Natural killer cell treated with Interleukin-12 subunit alpha and Interleukin-12 subunit beta and Interleukin-15 and Interleukin-18, amount 100 ng/mL, for 72 hours (primary cell): ENCODE measurements at regions not wholly inside any gene's neighbourhood (a gene's known extent, or its start where the extent isn't known, plus 50 kb on each side); places are given as distances from the start of the nearest gene placed in this dataset.

ENCODE experiments used
- ATAC-seq, 2 donors: fragments of 150-1000 bp; cut with Tn5 transposase in 1 of 2; sonication (Bioruptor Pico), chemical (Tn5 transposase) in 1 of 2; 2 replicates each; pipeline ENCODE4 v1.10.0; 2021
- DNase-seq: peaks from one replicate; pipeline ENCODE4 v3.0.0; 2022; ENCODE audit warnings: low spot score
- H3K27ac Mint-ChIP-seq, 2 donors: 1 replicate in 1 of 2; 2 replicates in 1 of 2; pipeline ENCODE4 v1.8.0; 2022; ENCODE audit warnings: mixed read lengths in 2 of 2, mild to moderate bottlenecking in 1 of 2, moderate library complexity in 1 of 2
- H3K27me3 Mint-ChIP-seq, 2 donors: 1 replicate in 1 of 2; 2 replicates in 1 of 2; pipeline ENCODE4 v1.8.0; 2022; ENCODE audit warnings: mixed read lengths in 2 of 2
- H3K36me3 Mint-ChIP-seq: one replicate; pipeline ENCODE4 v1.8.0; 2022; ENCODE audit warnings: mixed read lengths
- H3K4me1 Mint-ChIP-seq, 2 donors: 1 replicate in 1 of 2; 2 replicates in 1 of 2; pipeline ENCODE4 v1.8.0; 2022; ENCODE audit warnings: low read depth in 2 of 2, mixed read lengths in 2 of 2, mild to moderate bottlenecking in 1 of 2
- H3K4me3 Mint-ChIP-seq: one replicate; pipeline ENCODE4 v1.8.0; 2022; ENCODE audit warnings: mixed read lengths
- H3K9me3 Mint-ChIP-seq: 2 replicates; pipeline ENCODE4 v1.8.0; 2022; ENCODE audit warnings: mixed read lengths

DNA sequence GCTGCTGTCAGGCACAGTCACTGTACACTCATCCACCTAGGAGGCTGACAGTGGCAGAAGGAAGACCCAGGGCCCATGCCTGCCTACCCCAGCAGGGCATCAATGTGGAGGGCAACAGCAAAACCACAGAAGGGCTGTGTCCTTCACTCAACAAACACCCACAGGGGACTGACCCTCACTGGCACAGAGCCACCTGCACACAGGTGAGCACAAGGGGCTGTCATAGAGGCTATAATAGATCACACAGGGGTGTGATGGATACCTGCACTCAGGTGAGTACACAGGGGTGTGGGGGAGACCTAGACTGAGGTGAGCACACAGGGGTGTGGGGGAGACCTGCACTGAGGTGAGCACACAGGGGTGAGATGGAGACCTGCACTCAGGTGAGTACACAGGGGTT is 132.8 kb upstream of the TCERG1L start:
- H3K36me3 Mint-ChIP-seq: no peaks in the 10 kb centered on the region
- H3K27ac Mint-ChIP-seq: no peak overlapping the region
- H3K9me3 Mint-ChIP-seq: no peaks in the 10 kb centered on the region
- DNase-seq (no peak), ATAC-seq (no peak)
- no peak overlapping the region for H3K4me3 Mint-ChIP-seq
- no peaks in the 10 kb centered on the region for H3K4me1 Mint-ChIP-seq
- H3K27me3 Mint-ChIP-seq: peaks cover 0 to 17% of the 10 kb centered on the region in 2 donors

DNA sequence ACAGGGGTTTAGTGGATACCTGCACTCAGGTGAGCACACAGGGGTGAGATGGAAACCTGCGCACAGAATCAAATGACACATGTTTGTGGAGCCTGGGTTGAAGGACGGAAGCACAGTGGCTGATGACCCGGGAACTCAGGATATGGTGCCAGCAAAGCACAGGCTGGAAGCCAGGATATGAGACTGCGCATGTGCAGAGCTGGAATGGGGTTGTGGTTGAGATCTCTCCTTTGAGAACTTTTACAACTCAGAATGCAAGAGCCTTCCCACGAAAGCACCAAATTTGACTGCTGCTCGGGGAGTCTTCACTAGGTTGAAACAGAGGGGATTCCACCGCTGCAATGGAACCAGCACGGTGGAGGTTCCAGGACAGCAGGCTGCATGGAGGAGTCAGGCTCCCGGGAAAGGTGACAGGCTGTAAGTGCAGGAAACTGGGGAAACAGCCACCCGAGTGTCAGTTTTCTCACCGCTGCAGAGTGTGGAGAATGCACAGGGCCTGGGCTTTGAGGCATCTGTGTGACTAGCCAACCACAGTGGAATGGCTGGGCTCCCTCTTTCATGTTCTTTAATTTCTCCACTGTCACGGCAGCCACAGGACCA is 133.4 kb upstream of the TCERG1L start:
- Mint-ChIP-seq H3K27me3 (peaks cover 0 to 17% of the 10 kb centered on the region in 2 donors), H3K4me3 (no peak overlapping the region), H3K4me1 (no peaks in the 10 kb centered on the region), H3K27ac (no peak overlapping the region), H3K36me3 (no peaks in the 10 kb centered on the region), H3K9me3 (no peaks in the 10 kb centered on the region)
- DNase-seq: no peak
- ATAC-seq: no peak

GRCh38 chr10:131445623-131446022 is 134.1 kb upstream of the TCERG1L start:
- Mint-ChIP-seq H3K36me3 (no peaks in the 10 kb centered on the region), H3K9me3 (no peaks in the 10 kb centered on the region), H3K4me1 (no peaks in the 10 kb centered on the region), H3K27ac (no peak overlapping the region), H3K4me3 (no peak overlapping the region), H3K27me3 (peaks cover 0 to 17% of the 10 kb centered on the region in 2 donors)
- DNase-seq: no peak
- no peak for ATAC-seq

- DNase-seq (no peak), ATAC-seq (no peak)
- Mint-ChIP-seq H3K27ac (no peak overlapping the region), H3K4me3 (no peak overlapping the region), H3K36me3 (no peaks in the 10 kb centered on the region), H3K27me3 (peaks cover 0 to 14% of the 10 kb centered on the region in 2 donors), H3K4me1 (no peaks in the 10 kb centered on the region), H3K9me3 (no peaks in the 10 kb centered on the region)
Measured at GRCh38 chr10:131446171-131446570, 134.7 kb upstream of the TCERG1L start.

- Mint-ChIP-seq H3K4me3 (no peak overlapping the region), H3K4me1 (peaks cover 0 to 6% of the 10 kb centered on the region in 2 donors), H3K27ac (no peak overlapping the region), H3K9me3 (no peaks in the 10 kb centered on the region), H3K36me3 (no peaks in the 10 kb centered on the region), H3K27me3 (peaks cover 9 to 17% of the 10 kb centered on the region in 2 donors)
- ATAC-seq: no peak
- no peak for DNase-seq
Measured at GRCh38 chr10:131448171-131448570, 136.7 kb upstream of the TCERG1L start.

DNA sequence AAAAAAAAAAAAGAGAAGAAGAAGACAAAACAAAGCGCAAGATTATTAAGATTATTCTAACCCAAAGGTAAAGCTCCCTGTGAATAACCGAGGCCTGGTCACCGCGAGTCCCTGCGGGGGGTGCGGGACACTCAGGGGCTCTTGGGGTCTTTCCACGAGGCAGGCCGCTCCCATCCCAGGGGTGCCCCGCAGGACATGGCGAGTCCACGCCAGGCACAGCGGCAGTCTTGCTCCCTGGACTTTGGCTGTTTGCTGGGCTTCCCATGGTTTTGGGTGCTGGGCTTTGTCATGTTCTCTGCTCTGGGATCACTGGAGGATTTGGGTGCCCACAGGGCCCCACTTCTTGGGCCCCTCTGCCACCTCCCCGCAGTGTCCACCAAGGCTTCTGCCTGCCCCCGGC is 137.4 kb upstream of the TCERG1L start:
- no peaks in the 10 kb centered on the region for H3K36me3 Mint-ChIP-seq
- DNase-seq (no peak), ATAC-seq (no peak)
- no peak overlapping the region for H3K4me3 Mint-ChIP-seq
- H3K9me3 Mint-ChIP-seq: no peaks in the 10 kb centered on the region
- peaks cover 9 to 17% of the 10 kb centered on the region in 2 donors for H3K27me3 Mint-ChIP-seq
- H3K4me1 Mint-ChIP-seq: peaks cover 0 to 6% of the 10 kb centered on the region in 2 donors
- H3K27ac Mint-ChIP-seq: no peak overlapping the region

GRCh38 chr10:131450216-131450765 is 138.8 kb upstream of the TCERG1L start:
- Mint-ChIP-seq H3K36me3 (no peaks in the 10 kb centered on the region), H3K9me3 (no peaks in the 10 kb centered on the region), H3K27me3 (peaks cover 9 to 13% of the 10 kb centered on the region in 2 donors), H3K27ac (no peak overlapping the region), H3K4me3 (no peak overlapping the region), H3K4me1 (peaks cover 0 to 8% of the 10 kb centered on the region in 2 donors)
- no peak for ATAC-seq
- DNase-seq: no peak

- no peak overlapping the region for H3K27ac Mint-ChIP-seq
- no peaks in the 10 kb centered on the region for H3K9me3 Mint-ChIP-seq
- no peaks in the 10 kb centered on the region for H3K36me3 Mint-ChIP-seq
- DNase-seq: no peak
- peaks cover 0 to 8% of the 10 kb centered on the region in 2 donors for H3K4me1 Mint-ChIP-seq
- H3K27me3 Mint-ChIP-seq: peaks cover 9 to 10% of the 10 kb centered on the region in 2 donors
- H3K4me3 Mint-ChIP-seq: no peak overlapping the region
- no peak for ATAC-seq
Measured at GRCh38 chr10:131451407-131452015, 140.0 kb upstream of the TCERG1L start.

- Mint-ChIP-seq H3K4me3 (no peak overlapping the region), H3K9me3 (no peaks in the 10 kb centered on the region), H3K4me1 (peaks cover 0 to 8% of the 10 kb centered on the region in 2 donors), H3K27ac (no peak overlapping the region), H3K36me3 (no peaks in the 10 kb centered on the region), H3K27me3 (peaks cover 9 to 10% of the 10 kb centered on the region in 2 donors)
- DNase-seq (no peak), ATAC-seq (peak in 1 of 2 donors; percentile 24)
Measured at GRCh38 chr10:131452926-131453720, 141.6 kb upstream of the TCERG1L start.

- H3K36me3 Mint-ChIP-seq: no peaks in the 10 kb centered on the region
- DNase-seq: no peak
- no peak overlapping the region for H3K27ac Mint-ChIP-seq
- H3K27me3 Mint-ChIP-seq: peaks cover 9 to 10% of the 10 kb centered on the region in 2 donors
- H3K4me3 Mint-ChIP-seq: no peak overlapping the region
- peak; percentile 3 to 61 for ATAC-seq
- no peaks in the 10 kb centered on the region for H3K9me3 Mint-ChIP-seq
- H3K4me1 Mint-ChIP-seq: peaks cover 0 to 8% of the 10 kb centered on the region in 2 donors
Measured at GRCh38 chr10:131453721-131454634, 142.5 kb upstream of the TCERG1L start.

- H3K4me1 Mint-ChIP-seq: peaks cover 0 to 8% of the 10 kb centered on the region in 2 donors
- no peaks in the 10 kb centered on the region for H3K9me3 Mint-ChIP-seq
- H3K27ac Mint-ChIP-seq: no peak overlapping the region
- peaks cover 9 to 10% of the 10 kb centered on the region in 2 donors for H3K27me3 Mint-ChIP-seq
- no peaks in the 10 kb centered on the region for H3K36me3 Mint-ChIP-seq
- ATAC-seq (no peak), DNase-seq (no peak)
- H3K4me3 Mint-ChIP-seq: no peak overlapping the region
Measured at GRCh38 chr10:131456411-131456810, 144.9 kb upstream of the TCERG1L start.

- H3K27me3 Mint-ChIP-seq: peaks cover 10 to 21% of the 10 kb centered on the region in 2 donors
- H3K36me3 Mint-ChIP-seq: no peaks in the 10 kb centered on the region
- ATAC-seq (peak; percentile 11 to 22), DNase-seq (no peak)
- H3K4me1 Mint-ChIP-seq: no peaks in the 10 kb centered on the region
- H3K4me3 Mint-ChIP-seq: no peak overlapping the region
- H3K27ac Mint-ChIP-seq: no peak overlapping the region
- no peaks in the 10 kb centered on the region for H3K9me3 Mint-ChIP-seq
Measured at GRCh38 chr10:131461093-131461492, 149.6 kb upstream of the TCERG1L start.

GRCh38 chr10:131464789-131465188 is 153.3 kb upstream of the TCERG1L start:
- ATAC-seq: peak in 1 of 2 donors; percentile 13

More at GRCh38 chr10:131464789-131465188, 153.3 kb upstream of the TCERG1L start:
- Mint-ChIP-seq H3K4me3 (no peak overlapping the region), H3K9me3 (no peaks in the 10 kb centered on the region), H3K36me3 (no peaks in the 10 kb centered on the region), H3K27me3 (peaks cover 19 to 37% of the 10 kb centered on the region in 2 donors), H3K4me1 (no peaks in the 10 kb centered on the region), H3K27ac (no peak overlapping the region)
- DNase-seq: no peak
